Mesenchymal stem cell (in vitro differentiated cells and primary cell): ENCODE measurements at regions not wholly inside any gene's neighbourhood (a gene's known extent, or its start where the extent isn't known, plus 50 kb on each side); places are given as distances from the start of the nearest gene placed in this dataset.
"Not testable (repeated sequence)": the region's sequence is repeated elsewhere in the genome, so short reads cannot be mapped to it uniquely, and the experiment has no call there.

Source experiments
- DNase-seq: peaks from one replicate; pipeline ENCODE4 v3.0.0-alpha.2; 2013
- H2AFZ ChIP-seq: one replicate; pipeline ENCODE4 v1.6.1; 2013; ENCODE audit warnings: low read depth, mild to moderate bottlenecking, control low read depth, inconsistent platforms, low read length, moderate library complexity
- H2AK5ac ChIP-seq: 2 replicates; pipeline ENCODE4 v1.6.1; 2013; ENCODE audit warnings: low read length, moderate library complexity, mild to moderate bottlenecking, inconsistent platforms; ENCODE audit not compliant: severe bottlenecking
- H2BK120ac ChIP-seq: one replicate; pipeline ENCODE4 v1.6.1; 2013; ENCODE audit warnings: low read depth, mild to moderate bottlenecking, inconsistent platforms, low read length, moderate library complexity
- H2BK12ac ChIP-seq, 2 experiments: one replicate each; pipeline ENCODE4 v1.6.1; 2013; ENCODE audit warnings: inconsistent platforms in 2 of 2, low read length in 2 of 2, mild to moderate bottlenecking in 2 of 2, moderate library complexity in 2 of 2, control low read depth in 1 of 2
- H2BK15ac ChIP-seq: one replicate; pipeline ENCODE4 v1.6.1; 2013; ENCODE audit warnings: mild to moderate bottlenecking, low read depth, inconsistent platforms; ENCODE audit not compliant: poor library complexity, severe bottlenecking
- H2BK5ac ChIP-seq: 2 replicates; pipeline ENCODE4 v1.6.1; 2013; ENCODE audit warnings: low read depth, mild to moderate bottlenecking, low read length, control low read depth, inconsistent platforms; ENCODE audit not compliant: poor library complexity, severe bottlenecking
- H3K14ac ChIP-seq, 2 experiments: one replicate each; pipeline ENCODE4 v1.6.1; 2013; ENCODE audit warnings: inconsistent platforms in 2 of 2, low read length in 2 of 2, control low read depth in 1 of 2, mild to moderate bottlenecking in 1 of 2, moderate library complexity in 1 of 2
- H3K18ac ChIP-seq, 2 experiments: one replicate each; pipeline ENCODE4 v1.6.1; 2013; ENCODE audit warnings: inconsistent platforms in 2 of 2, low read length in 2 of 2, control low read depth in 1 of 2, low read depth in 1 of 2, mild to moderate bottlenecking in 1 of 2
- H3K23ac ChIP-seq, 2 experiments: one replicate each; pipeline ENCODE4 v1.6.1; 2013; ENCODE audit warnings: inconsistent platforms in 2 of 2, low read length in 2 of 2, mild to moderate bottlenecking in 2 of 2, moderate library complexity in 2 of 2, control low read depth in 1 of 2
- H3K27ac ChIP-seq: 2 replicates; pipeline ENCODE4 v1.5.1; 2013; ENCODE audit warnings: mild to moderate bottlenecking, moderate library complexity, low read length, control low read depth, inconsistent platforms; ENCODE audit not compliant: poor library complexity, severe bottlenecking
- H3K27me3 ChIP-seq, 2 experiments: 2 replicates each; pipeline versions ENCODE4 v1.6.1 to v1.7.0; 2013; ENCODE audit warnings: low read length in 2 of 2, mild to moderate bottlenecking in 2 of 2, moderate library complexity in 2 of 2, control low read depth in 1 of 2, inconsistent platforms in 1 of 2; ENCODE audit not compliant: control insufficient read depth in 1 of 2, insufficient read depth in 1 of 2
- H3K36me3 ChIP-seq, 2 experiments: 2 replicates each; pipeline versions ENCODE4 v1.6.1 to v1.7.0; 2013; ENCODE audit warnings: low read length in 2 of 2, control low read depth in 1 of 2, inconsistent platforms in 1 of 2, low read depth in 1 of 2, mild to moderate bottlenecking in 1 of 2; ENCODE audit not compliant: insufficient read depth in 2 of 2, control insufficient read depth in 1 of 2
- H3K4ac ChIP-seq, 2 experiments: one replicate each; pipeline ENCODE4 v1.6.1; 2013; ENCODE audit warnings: inconsistent platforms in 2 of 2, low read length in 2 of 2, mild to moderate bottlenecking in 2 of 2, moderate library complexity in 2 of 2, control low read depth in 1 of 2, low read depth in 1 of 2
- H3K4me1 ChIP-seq: 2 replicates; pipeline ENCODE4 v1.6.1; 2013; ENCODE audit warnings: low read depth, low read length, control low read depth; ENCODE audit not compliant: control insufficient read depth, insufficient read depth
- H3K4me2 ChIP-seq: 2 replicates; pipeline ENCODE4 v1.6.1; 2013; ENCODE audit warnings: low read length, mild to moderate bottlenecking, inconsistent platforms; ENCODE audit not compliant: poor library complexity, severe bottlenecking
- H3K4me3 ChIP-seq, 2 experiments: 2 replicates each; pipeline versions ENCODE4 v1.5.1 to v1.7.0; 2013; ENCODE audit warnings: low read length in 2 of 2, mild to moderate bottlenecking in 2 of 2, control low read depth in 1 of 2, low read depth in 1 of 2; ENCODE audit not compliant: insufficient read depth in 1 of 2
- H3K79me1 ChIP-seq: replicated peaks from 2 replicates; pipeline ENCODE4 v1.6.1; 2013; ENCODE audit warnings: mild to moderate bottlenecking, control low read depth, low read length, inconsistent platforms; ENCODE audit not compliant: poor library complexity, severe bottlenecking
- H3K9ac ChIP-seq: 2 replicates; pipeline ENCODE4 v1.7.0; 2013; ENCODE audit warnings: mild to moderate bottlenecking, low read length, moderate library complexity
- H3K9me3 ChIP-seq: 2 replicates; pipeline ENCODE4 v1.7.0; 2013; ENCODE audit warnings: mild to moderate bottlenecking, low read length; ENCODE audit not compliant: control insufficient read depth
- H4K8ac ChIP-seq: one replicate; pipeline ENCODE4 v1.6.1; 2013; ENCODE audit warnings: inconsistent platforms, mild to moderate bottlenecking, low read length, moderate library complexity
- H4K91ac ChIP-seq: one replicate; pipeline ENCODE4 v1.6.1; 2013; ENCODE audit warnings: mild to moderate bottlenecking, low read length, inconsistent platforms
- WGBS: methylation state at CpG from one replicate; pipeline ENCODE4 v1.1.7; 2013; ENCODE audit warnings: mixed read lengths; 5-methylcytosine and 5-hydroxymethylcytosine counted together

DNA sequence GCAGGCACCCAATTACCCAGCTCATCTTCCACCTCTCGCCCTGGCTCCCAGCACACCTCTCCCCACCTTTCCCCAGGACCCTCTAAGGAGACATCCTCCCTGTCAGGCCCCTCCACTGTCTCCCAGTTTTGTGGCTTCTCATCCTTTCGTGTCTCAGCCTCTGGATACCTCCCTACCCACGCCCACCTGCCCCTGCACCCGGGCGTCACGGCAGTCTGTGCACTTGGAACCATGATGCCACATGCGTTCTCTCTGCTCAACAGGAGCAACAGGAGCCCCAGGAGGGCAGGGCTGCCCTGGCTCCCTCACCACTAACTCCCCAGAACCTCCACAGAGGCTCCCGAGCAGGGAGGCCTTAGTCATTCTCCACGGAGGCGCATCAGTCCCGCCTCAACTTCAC is 472.8 kb downstream of the TP53TG3F start:
- not testable (repeated sequence) for H3K27me3 ChIP-seq, H4K91ac ChIP-seq, H2BK12ac ChIP-seq, H3K4me3 ChIP-seq, H3K27ac ChIP-seq, H3K4ac ChIP-seq, H2AFZ ChIP-seq, H3K9me3 ChIP-seq, H3K23ac ChIP-seq, H4K8ac ChIP-seq, H3K79me1 ChIP-seq, H3K4me2 ChIP-seq, H2AK5ac ChIP-seq, H3K18ac ChIP-seq, H2BK120ac ChIP-seq, H3K9ac ChIP-seq, H2BK15ac ChIP-seq, H3K36me3 ChIP-seq, DNase-seq, H3K4me1 ChIP-seq, H2BK5ac ChIP-seq, H3K14ac ChIP-seq
- no CpG with 5 or more reads among the region's 11 CpGs for WGBS

DNA sequence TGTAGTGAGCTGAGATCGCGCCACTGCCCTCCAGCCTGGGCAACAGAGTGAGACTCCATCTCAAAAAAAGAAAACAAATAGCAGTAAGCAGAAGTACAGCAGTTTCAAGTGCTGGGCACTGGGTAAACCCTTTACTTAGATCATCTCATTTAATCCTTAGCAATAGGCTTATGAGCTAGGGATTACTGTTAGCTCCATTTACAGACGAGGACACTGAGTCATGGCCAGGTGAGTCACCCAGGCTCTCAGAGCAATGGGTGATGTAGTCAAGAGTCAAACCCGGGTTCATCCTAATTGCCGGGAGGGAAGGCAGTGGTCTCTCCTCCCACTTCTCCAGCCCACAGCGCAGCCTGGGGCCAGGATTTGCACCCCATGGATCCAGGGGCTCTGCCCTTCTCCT is 473.6 kb downstream of the TP53TG3F start:
- H3K27ac ChIP-seq, DNase-seq, H3K23ac ChIP-seq, H3K9me3 ChIP-seq, H3K4me2 ChIP-seq, H2BK5ac ChIP-seq, H2BK15ac ChIP-seq, H2BK120ac ChIP-seq, H3K14ac ChIP-seq, H3K79me1 ChIP-seq, H2BK12ac ChIP-seq, H2AK5ac ChIP-seq, H4K91ac ChIP-seq, H4K8ac ChIP-seq, H3K4ac ChIP-seq, H2AFZ ChIP-seq, H3K4me3 ChIP-seq, H3K36me3 ChIP-seq, H3K18ac ChIP-seq, H3K27me3 ChIP-seq, H3K9ac ChIP-seq, H3K4me1 ChIP-seq: not testable (repeated sequence)
- no CpG with 5 or more reads among the region's 6 CpGs for WGBS

DNA sequence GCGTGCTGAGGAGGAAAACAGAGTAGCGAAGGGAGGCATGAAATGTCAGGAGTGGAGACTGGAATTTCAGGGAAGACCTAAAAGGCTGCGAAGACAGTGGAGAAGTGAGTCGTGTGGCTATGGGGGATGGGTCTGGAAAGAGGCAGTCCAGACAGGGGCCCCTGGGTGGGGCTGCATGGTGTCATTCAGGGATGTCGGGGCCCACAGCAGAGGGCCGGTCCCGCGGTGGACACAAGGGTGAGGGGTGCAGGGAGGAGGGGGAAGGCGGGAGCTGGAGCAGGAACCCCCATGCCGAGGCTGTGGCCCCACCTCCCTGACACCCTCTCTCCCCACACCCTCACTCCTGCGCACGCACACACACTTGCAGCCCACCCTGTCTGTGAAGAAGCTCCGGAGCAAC is 476.4 kb downstream of the TP53TG3F start:
- H3K79me1 ChIP-seq, H3K14ac ChIP-seq, H2BK5ac ChIP-seq, H3K4me2 ChIP-seq, H4K8ac ChIP-seq, H2AK5ac ChIP-seq, H3K36me3 ChIP-seq, H3K9ac ChIP-seq, H3K4me3 ChIP-seq, H3K27me3 ChIP-seq, H4K91ac ChIP-seq, H3K18ac ChIP-seq, H2BK15ac ChIP-seq, H3K4me1 ChIP-seq, H3K9me3 ChIP-seq, H2BK120ac ChIP-seq, DNase-seq, H3K4ac ChIP-seq, H2AFZ ChIP-seq, H2BK12ac ChIP-seq, H3K27ac ChIP-seq, H3K23ac ChIP-seq: not testable (repeated sequence)
- 100% methylated on average over 2 of the region's 13 CpGs for WGBS

DNA sequence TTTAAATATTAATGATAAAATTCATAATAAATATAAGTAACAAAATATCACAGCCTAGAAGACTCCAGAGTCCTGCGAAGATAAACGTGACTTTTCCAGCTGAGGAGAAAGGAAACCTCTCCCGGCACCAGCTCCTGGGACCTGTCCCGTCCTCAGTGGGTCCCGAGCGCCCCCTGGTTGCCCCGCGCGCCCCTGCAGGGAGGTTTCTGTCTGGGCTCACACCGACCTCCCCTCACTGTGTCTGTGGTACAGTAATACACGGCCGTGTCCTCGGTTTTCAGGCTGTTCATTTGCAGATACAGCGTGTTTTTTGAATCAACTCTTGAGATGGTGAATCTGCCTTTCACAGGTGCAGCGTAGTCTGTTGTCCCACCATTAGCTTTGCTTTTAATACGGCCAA is 478.7 kb downstream of the TP53TG3F start:
- no CpG with 5 or more reads among the region's 16 CpGs for WGBS
- H2BK120ac ChIP-seq, DNase-seq: not testable (repeated sequence)

More for the DNA sequence above, 478.7 kb downstream of the TP53TG3F start:
- not testable (repeated sequence) for H2BK15ac ChIP-seq, H3K27ac ChIP-seq, H3K14ac ChIP-seq, H3K79me1 ChIP-seq, H3K4me2 ChIP-seq, H3K23ac ChIP-seq, H2AK5ac ChIP-seq, H3K18ac ChIP-seq, H2AFZ ChIP-seq, H3K4me1 ChIP-seq, H3K4ac ChIP-seq, H3K9me3 ChIP-seq, H3K36me3 ChIP-seq, H3K27me3 ChIP-seq, H3K9ac ChIP-seq, H3K4me3 ChIP-seq, H4K91ac ChIP-seq, H4K8ac ChIP-seq, H2BK5ac ChIP-seq, H2BK12ac ChIP-seq
